OCI-LY1 (cell line): ENCODE measurements at regions not wholly inside any gene's neighbourhood (a gene's known extent, or its start where the extent isn't known, plus 50 kb on each side); places are given as distances from the start of the nearest gene placed in this dataset.

Source experiments
- EZH2 ChIP-seq: fragments of 200-600 bp; sonication (generic), shearing (Covaris generic); IDR thresholded peaks from 2 replicates; pipeline ENCODE4 v1.8.0; 2017; ENCODE audit warnings: borderline replicate concordance, mixed run types, mild to moderate bottlenecking, antibody characterized with exemption, low read length, moderate library complexity, mixed read lengths
- TF ChIP-seq, protein P1 (sequence below): fragments of 200-600 bp; sonication (generic), shearing (Covaris generic); IDR thresholded peaks from 2 replicates; pipeline ENCODE4 v1.5.1; 2017; ENCODE audit warnings: mild to moderate bottlenecking, antibody characterized with exemption, low read length, moderate library complexity, mixed read lengths

DNA sequence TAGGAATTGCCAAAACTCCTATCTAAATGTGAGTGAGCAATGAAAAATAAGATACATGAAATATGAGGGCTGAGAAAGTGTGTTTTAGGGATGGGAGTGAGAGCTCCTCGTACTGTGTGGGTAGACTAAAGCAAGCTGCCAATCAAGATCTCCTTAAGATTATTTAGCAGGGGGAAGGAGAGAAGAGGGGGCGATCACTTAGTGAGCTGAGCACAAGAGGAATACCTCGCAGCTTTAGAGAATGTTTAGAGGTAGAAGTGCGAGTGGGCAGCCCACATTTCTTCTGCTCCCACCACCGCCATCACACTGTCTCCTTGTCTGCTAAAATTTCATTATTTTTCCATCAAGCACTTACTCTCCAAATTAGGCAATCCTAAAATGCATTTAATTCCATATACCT lies 312.6 kb downstream of the ALDH8A1 start:
- TF ChIP-seq, protein P1, sequence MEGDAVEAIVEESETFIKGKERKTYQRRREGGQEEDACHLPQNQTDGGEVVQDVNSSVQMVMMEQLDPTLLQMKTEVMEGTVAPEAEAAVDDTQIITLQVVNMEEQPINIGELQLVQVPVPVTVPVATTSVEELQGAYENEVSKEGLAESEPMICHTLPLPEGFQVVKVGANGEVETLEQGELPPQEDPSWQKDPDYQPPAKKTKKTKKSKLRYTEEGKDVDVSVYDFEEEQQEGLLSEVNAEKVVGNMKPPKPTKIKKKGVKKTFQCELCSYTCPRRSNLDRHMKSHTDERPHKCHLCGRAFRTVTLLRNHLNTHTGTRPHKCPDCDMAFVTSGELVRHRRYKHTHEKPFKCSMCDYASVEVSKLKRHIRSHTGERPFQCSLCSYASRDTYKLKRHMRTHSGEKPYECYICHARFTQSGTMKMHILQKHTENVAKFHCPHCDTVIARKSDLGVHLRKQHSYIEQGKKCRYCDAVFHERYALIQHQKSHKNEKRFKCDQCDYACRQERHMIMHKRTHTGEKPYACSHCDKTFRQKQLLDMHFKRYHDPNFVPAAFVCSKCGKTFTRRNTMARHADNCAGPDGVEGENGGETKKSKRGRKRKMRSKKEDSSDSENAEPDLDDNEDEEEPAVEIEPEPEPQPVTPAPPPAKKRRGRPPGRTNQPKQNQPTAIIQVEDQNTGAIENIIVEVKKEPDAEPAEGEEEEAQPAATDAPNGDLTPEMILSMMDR, result no peak
- no peak for TF ChIP-seq EZH2
